ENCODE measurements at regions not wholly inside any gene's neighbourhood (a gene's known extent, or its start where the extent isn't known, plus 50 kb on each side); places are given as distances from the start of the nearest gene placed in this dataset.

GRCh38 chr1:8136766-8137165 is 110.7 kb upstream of the ERRFI1 start:
- Histone ChIP-seq H3K4me1 (peaks cover 0 to 15% (median 8%) of the 10 kb centered on the region in 4 donors), H3K27me3 (no peaks in the 10 kb centered on the region), H3K27ac (no peak overlapping the region), H3K4me3 (no peak overlapping the region), H3K36me3 (no peaks in the 10 kb centered on the region), H3K9me3 (no peaks in the 10 kb centered on the region)
- WGBS (ENCODE audit: insufficient coverage, low coverage, low lambda C conversion rate, missing lambda C conversion rate) = 60% methylated on average over 2 of the region's 5 CpGs
- ATAC-seq (no peak), DNase-seq (no peak)
- no peak for TF ChIP-seq CTCF (IDR thresholded peaks at IDR 0.05)
- no peak for TF ChIP-seq POLR2A (IDR thresholded peaks at IDR 0.05)
- intact Hi-C loops (cut with DNase I) = no loop called here

GRCh38 chr1:8135250-8135649 is 109.1 kb upstream of the ERRFI1 start:
- H3K9me3 ChIP-seq = no peaks in the 10 kb centered on the region
- intact Hi-C loops (cut with DNase I) = no loop called here
- WGBS (ENCODE audit: insufficient coverage, low coverage, low lambda C conversion rate, missing lambda C conversion rate) = 78% methylated on average over 7 of the region's 7 CpGs
- no peak for TF ChIP-seq CTCF (IDR thresholded peaks at IDR 0.05)
- no peak for TF ChIP-seq POLR2A (IDR thresholded peaks at IDR 0.05)
- H3K27me3 ChIP-seq = no peaks in the 10 kb centered on the region
- H3K4me1 ChIP-seq = peaks cover 0 to 12% (median 7%) of the 10 kb centered on the region in 4 donors
- no peak overlapping the region for H3K27ac ChIP-seq
- DNase-seq (no peak), ATAC-seq (no peak)
- no peak overlapping the region for H3K4me3 ChIP-seq
- no peaks in the 10 kb centered on the region for H3K36me3 ChIP-seq

GRCh38 chr1:8134546-8135235 is 108.6 kb upstream of the ERRFI1 start:
- no peak overlapping the region for H3K27ac ChIP-seq
- H3K4me3 ChIP-seq = no peak overlapping the region
- intact Hi-C loops (cut with DNase I) = no loop called here
- ATAC-seq = no peak
- 80% methylated on average over 7 of the region's 14 CpGs for WGBS (ENCODE audit: insufficient coverage, low coverage, low lambda C conversion rate, missing lambda C conversion rate)
- no peaks in the 10 kb centered on the region for H3K9me3 ChIP-seq
- H3K36me3 ChIP-seq = no peaks in the 10 kb centered on the region
- H3K27me3 ChIP-seq = no peaks in the 10 kb centered on the region
- H3K4me1 ChIP-seq = peaks cover 0 to 12% (median 7%) of the 10 kb centered on the region in 4 donors
- no peak for DNase-seq
- TF ChIP-seq POLR2A (IDR thresholded peaks at IDR 0.05) = no peak
- no peak for TF ChIP-seq CTCF (IDR thresholded peaks at IDR 0.05)

- Histone ChIP-seq H3K4me1 (peaks cover 0 to 12% (median 7%) of the 10 kb centered on the region in 4 donors), H3K4me3 (no peak overlapping the region), H3K36me3 (no peaks in the 10 kb centered on the region), H3K27ac (peak overlapping the region in 2 of 3 donors; percentile 17 to 39), H3K27me3 (no peaks in the 10 kb centered on the region), H3K9me3 (no peaks in the 10 kb centered on the region)
- WGBS (ENCODE audit: insufficient coverage, low coverage, low lambda C conversion rate, missing lambda C conversion rate) = 34% methylated on average over 4 of the region's 4 CpGs
- TF ChIP-seq POLR2A (IDR thresholded peaks at IDR 0.05) = no peak
- no peak for TF ChIP-seq CTCF (IDR thresholded peaks at IDR 0.05)
- intact Hi-C loops (cut with DNase I) = no loop called here
- ATAC-seq (peak; percentile 85 to 93 (median 90)), DNase-seq (peak in 2 of 3 donors; percentile 37 to 70)
Measured at GRCh38 chr1:8133657-8134430, 107.7 kb upstream of the ERRFI1 start.
